ENCODE measurements at regions not wholly inside any gene's neighbourhood (a gene's known extent, or its start where the extent isn't known, plus 50 kb on each side); places are given as distances from the start of the nearest gene placed in this dataset.
"Not testable (repeated sequence)": the region's sequence is repeated elsewhere in the genome, so short reads cannot be mapped to it uniquely, and the experiment has no call there.

DNA sequence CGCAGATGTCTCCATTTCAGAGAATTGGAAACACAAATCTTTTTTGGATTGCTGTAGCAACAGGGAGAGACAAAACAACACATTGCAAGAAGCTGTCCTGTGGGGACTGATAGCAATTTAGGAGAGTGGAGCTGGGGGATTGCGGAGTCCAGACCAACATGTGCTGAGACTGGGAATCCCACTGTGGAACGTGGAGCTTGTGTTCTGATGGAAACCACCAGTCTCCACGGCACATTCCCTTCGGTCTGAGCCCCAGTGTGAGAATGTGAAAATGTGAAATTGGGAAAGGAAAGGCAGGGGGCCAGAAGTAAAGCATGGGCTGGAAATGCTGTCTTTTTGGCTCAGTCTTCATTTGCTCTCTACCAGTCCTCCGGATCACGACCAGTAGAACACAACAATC, 348.8 kb upstream of the TNC start:
- ChIA-PET CTCF (interaction anchor here (0.7 kb wide), 1 partner anchor 12 kb away, joined by 4 read pairs; no protein-coding TSS in a partner anchor), POLR2A (ENCODE audit: low non-redundant PET) (no interaction called here)
- no peak for TF ChIP-seq CTCF (conservative IDR thresholded peaks at IDR 0.05; ENCODE audit: low read depth)
- DNase-seq (ENCODE audit: low spot score): no peak
- no peak overlapping the region for H3K27ac ChIP-seq

GRCh38 chr9:115469841-115470240, 351.9 kb upstream of the TNC start:
- H3K27ac ChIP-seq: no peak overlapping the region
- no peak for DNase-seq (ENCODE audit: low spot score)
- ChIA-PET POLR2A (ENCODE audit: low non-redundant PET) (no interaction called here), CTCF (no interaction called here)
- no peak for TF ChIP-seq CTCF (conservative IDR thresholded peaks at IDR 0.05; ENCODE audit: low read depth)

DNA sequence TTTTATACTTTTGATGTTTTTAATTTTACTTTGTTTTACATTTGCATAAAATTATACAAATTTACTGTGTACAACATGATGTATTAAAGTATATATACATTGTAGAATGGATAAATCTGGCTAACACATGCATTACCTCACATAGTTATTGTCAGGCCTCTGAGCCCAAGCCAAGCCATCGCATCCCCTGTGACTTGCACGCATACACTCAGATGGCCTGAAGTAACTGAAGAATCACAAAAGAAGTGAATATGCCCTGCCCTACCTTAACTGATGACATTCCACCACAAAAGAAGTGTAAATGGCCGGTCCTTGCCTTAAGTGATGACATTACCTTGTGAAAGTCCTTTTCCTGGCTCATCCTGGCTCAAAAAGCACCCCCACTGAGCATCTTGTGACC, 355.1 kb upstream of the TNC start:
- DNase-seq (ENCODE audit: low spot score); CTCF ChIA-PET; H3K27ac ChIP-seq; POLR2A ChIA-PET (ENCODE audit: low non-redundant PET): not testable (repeated sequence)

DNA sequence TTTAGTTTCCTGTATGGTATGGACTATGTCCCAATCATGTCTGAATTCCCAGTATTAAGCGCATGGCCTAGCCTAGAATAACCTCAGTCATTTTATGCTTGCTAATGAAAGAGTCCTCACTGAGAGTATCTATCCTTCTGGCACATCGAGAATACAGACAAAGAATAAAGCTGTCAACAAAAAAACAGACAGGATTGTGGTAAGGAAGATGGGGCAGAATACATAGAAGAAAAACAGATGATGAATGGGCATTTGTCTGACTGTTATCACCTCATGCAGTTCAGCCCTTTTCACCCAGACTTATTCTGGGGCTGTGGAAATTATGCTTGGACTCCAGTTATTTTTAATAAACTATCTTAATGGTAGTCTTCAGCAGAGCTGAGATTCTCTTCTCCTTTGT, 363.8 kb upstream of the TNC start:
- no peak for DNase-seq (ENCODE audit: low spot score)
- no peak overlapping the region for H3K27ac ChIP-seq
- ChIA-PET POLR2A (ENCODE audit: low non-redundant PET) (no interaction called here), CTCF (interaction anchor here (0.6 kb wide), 2 partner anchors 109 to 523 kb away, joined by 3 read pairs; no protein-coding TSS in a partner anchor)
- TF ChIP-seq CTCF (conservative IDR thresholded peaks at IDR 0.05; ENCODE audit: low read depth): no peak

DNA sequence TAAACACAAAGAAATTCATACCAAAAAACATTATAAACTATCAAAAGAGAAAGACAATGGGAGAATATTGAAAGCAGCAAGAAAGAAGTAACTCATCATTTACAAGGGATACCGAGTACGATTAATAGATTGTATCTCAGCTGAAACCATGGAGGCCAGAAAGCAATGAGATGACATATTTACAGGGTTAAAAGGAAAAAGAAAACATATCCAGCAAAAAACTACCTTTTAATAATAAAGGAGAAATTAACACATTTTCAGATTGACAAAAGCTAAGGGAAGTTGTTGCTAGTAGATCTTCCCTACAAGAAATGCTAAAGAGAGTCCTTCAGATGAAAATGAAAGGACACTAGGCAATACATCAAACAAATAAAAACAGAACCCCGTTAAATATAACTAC, 364.8 kb upstream of the TNC start:
- no peak for DNase-seq (ENCODE audit: low spot score)
- no peak overlapping the region for H3K27ac ChIP-seq
- ChIA-PET CTCF (no interaction called here), POLR2A (ENCODE audit: low non-redundant PET) (no interaction called here)
- TF ChIP-seq CTCF (conservative IDR thresholded peaks at IDR 0.05; ENCODE audit: low read depth): no peak

GRCh38 chr9:115492869-115493268, 374.9 kb upstream of the TNC start:
- TF ChIP-seq CTCF (conservative IDR thresholded peaks at IDR 0.05; ENCODE audit: low read depth): no peak
- no peak for DNase-seq (ENCODE audit: low spot score)
- ChIA-PET CTCF (no interaction called here), POLR2A (ENCODE audit: low non-redundant PET) (no interaction called here)
- no peak overlapping the region for H3K27ac ChIP-seq

DNA sequence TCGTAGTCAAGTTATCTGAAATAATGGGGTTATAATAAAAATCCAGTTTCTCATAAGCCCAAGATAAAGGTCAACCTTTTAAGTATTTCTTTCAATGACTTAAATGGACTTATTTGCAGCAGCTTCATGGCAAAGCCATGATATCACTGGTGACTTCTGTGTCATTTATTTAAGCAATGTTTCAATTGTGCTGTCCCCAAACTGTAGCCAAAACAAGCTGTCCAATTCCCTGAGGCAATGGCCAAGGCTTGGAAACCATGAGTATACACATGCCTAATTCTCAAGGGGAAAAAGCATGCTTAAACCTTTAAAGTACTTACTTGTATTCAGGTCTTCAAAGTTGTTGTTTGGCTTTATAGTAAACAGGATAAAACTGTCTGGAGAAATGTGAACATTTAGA, 376.4 kb upstream of the TNC start:
- TF ChIP-seq CTCF (conservative IDR thresholded peaks at IDR 0.05; ENCODE audit: low read depth): no peak
- ChIA-PET CTCF (interaction anchor here (0.7 kb wide), 1 partner anchor 10 kb away, joined by 4 read pairs; no protein-coding TSS in a partner anchor), POLR2A (ENCODE audit: low non-redundant PET) (no interaction called here)
- H3K27ac ChIP-seq: no peak overlapping the region
- DNase-seq (ENCODE audit: low spot score): no peak

All from RWPE1 (cell line).